GM18861 (cell line): ENCODE measurements at regions not wholly inside any gene's neighbourhood (a gene's known extent, or its start where the extent isn't known, plus 50 kb on each side); places are given as distances from the start of the nearest gene placed in this dataset.
A peak's percentile ranks its signal among the peaks of the same experiment; 100 is the strongest.

Experiments
- ATAC-seq: cut with Tn5 transposase; IDR thresholded peaks from one replicate; pipeline ENCODE4 v1.9.1; 2021; ENCODE audit not compliant: unreplicated experiment

DNA sequence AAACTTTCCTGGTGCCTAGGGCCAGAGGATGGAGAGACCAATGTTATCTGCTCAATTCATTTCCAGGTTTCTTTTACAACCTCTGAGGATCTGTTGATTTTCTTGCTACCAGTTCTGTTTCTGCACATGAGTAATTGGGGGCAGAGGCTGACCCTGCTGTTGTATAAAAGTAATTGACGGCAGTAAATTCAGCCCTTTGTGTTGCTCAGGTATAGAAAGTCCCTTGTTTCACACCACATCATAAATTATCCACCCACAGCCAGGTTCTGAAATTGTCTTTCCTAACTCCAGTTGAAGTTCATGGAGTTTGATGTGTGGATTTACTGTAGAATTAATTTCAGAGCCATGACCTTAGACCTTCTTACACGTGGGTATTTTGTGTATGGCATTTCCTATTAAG lies 107.4 kb upstream of the GRIK2 start:
- no peak for ATAC-seq

DNA sequence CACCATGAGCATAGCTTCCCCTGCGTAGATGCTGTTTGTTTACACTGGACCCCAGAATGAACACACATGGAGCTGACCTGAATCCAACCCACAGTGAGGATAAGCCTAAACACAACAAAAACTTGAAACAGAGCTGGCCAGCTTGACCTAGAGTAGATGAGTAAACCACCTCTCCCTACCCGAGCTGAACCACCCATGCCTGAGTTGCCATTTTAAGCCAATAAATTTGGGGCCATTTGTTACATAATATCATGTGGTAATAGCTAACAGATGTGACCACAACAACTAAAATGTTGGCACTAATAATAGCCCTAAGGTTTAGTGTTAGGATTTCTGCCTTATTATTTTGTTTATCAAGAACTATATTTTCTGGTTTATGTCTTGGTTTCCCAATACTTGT lies 103.2 kb upstream of the GRIK2 start:
- ATAC-seq = no peak

GRCh38 chr6:101294051-101294638 lies 99.4 kb upstream of the GRIK2 start:
- ATAC-seq = no peak

DNA sequence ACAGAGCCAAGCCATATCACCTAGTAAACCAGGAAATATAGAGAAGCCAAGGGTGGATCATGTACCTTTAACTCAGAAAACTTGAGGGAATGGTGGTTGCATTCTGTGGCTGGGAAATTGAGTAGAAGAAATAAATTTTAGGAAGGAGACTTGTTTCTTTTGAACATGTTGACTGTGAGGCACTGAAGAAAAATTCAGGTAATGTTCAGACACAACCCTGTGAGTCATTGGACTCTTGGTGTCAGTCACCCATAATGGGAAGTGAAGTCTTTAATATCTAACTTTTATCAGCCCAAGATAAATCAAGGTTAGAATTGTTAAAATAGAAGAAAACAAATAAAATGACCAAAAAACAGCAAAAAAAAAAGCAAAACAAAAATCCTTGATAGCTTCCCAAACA lies 98.8 kb upstream of the GRIK2 start:
- ATAC-seq = no peak

DNA sequence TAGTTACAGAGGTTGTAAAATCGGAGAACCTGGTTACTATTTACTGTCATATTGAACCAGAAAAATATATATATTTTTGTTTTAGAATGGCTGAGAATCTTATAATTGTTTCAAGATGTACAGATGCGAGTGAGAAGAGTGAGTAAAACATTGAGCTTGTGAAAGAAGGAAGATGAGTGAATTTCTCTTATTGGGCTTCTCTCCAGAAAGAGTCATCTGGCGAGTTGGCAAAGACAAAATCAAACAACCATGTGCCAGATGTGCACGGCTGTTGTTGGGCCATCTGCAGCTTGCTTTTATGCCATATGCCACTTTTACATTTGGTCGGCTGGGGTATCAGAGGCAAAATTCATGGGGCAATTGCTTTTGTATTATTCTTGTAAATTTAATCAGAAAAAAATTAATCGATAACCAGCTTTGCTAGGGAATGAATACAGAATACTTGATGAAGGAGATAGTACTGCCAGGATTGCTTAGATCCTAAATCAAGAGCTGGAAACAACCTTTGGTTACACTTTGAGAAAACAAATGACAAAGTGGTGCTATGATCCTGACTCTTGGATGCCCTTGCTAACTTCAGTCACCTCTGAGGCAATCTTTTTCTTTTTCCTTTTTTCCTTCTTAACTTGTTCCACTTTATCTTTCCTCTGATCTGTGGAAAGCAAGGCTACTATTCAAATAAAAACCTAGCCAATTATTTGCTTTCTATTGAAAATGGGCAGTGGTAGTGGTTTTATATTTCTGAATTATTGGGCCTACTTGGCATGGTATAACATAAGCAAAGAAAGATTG lies 97.1 kb upstream of the GRIK2 start:
- ATAC-seq = no peak

DNA sequence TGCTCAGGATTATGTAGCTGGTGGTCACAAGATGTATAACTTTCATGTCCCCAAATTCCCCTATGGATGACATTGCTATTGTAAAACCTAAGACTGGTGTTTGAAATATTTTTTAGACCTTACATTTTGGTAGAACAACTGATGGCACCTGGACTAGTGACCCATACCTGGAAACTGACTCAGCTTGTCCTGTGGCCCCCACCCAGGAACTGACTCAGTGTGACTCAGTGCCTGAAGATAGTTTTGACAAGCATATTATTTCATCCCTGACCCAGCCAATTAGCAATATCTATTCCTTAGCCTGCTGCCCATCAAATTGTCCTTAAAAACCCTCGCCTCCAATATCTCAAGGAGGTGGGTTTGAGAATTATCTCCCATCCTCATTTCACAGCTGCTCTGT lies 90.9 kb upstream of the GRIK2 start:
- ATAC-seq = no peak

- no peak for ATAC-seq
Observed at GRCh38 chr6:101303495-101303894, 90.0 kb upstream of the GRIK2 start.

DNA sequence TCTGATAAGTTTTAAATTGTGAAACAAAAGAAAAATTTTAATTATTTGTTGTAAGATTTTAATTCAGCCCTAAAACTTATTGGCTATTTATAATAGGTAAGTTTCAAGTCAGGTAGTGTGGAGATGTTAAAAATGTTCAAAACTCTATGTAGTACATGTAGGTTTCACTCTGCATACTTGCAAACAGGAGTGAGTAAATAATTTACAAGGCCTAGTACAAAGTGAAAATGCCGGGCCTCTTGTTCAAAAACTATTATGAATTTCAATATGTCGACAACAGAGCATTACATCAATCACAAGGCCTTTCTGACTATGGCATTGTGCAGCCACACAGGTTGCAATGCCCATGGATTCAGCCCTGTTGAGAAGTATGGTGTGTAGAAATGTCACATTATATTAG lies 80.9 kb upstream of the GRIK2 start:
- ATAC-seq = no peak

GRCh38 chr6:101322921-101323320 lies 70.6 kb upstream of the GRIK2 start:
- no peak for ATAC-seq

DNA sequence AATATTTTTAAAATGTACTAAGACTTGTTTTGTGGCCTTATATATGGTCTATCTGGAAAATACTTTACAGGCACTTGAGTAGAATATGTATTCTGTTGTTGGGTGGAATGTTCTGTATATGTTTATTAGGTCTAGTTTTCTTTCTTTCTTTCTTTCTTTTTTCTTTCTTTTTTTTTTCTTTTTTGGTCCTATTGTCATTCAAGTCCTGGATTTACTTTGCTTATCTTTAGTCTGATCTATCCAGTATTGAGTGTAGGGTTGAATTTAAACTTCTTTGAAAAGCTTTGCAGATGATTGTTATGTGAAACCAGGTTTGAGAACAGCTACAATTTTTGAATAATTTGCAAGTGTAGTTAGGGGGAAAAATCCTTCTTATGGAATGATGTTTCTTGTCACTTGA lies 67.1 kb upstream of the GRIK2 start:
- no peak for ATAC-seq

GRCh38 chr6:101341926-101342325 lies 51.6 kb upstream of the GRIK2 start:
- ATAC-seq = peak; percentile 75
